GM12892 (cell line): ENCODE measurements at regions not wholly inside any gene's neighbourhood (a gene's known extent, or its start where the extent isn't known, plus 50 kb on each side); places are given as distances from the start of the nearest gene placed in this dataset.

Experiments
- POLR2A ChIP-seq: IDR thresholded peaks from 2 replicates; pipeline ENCODE4 v1.6.1; 2011; ENCODE audit warnings: low read depth, low read length, control low read depth
- TAF1 ChIP-seq: IDR thresholded peaks from 2 replicates; pipeline ENCODE4 v1.6.1; 2011; ENCODE audit warnings: low read depth, mild to moderate bottlenecking, control low read depth, low read length, borderline replicate concordance

DNA sequence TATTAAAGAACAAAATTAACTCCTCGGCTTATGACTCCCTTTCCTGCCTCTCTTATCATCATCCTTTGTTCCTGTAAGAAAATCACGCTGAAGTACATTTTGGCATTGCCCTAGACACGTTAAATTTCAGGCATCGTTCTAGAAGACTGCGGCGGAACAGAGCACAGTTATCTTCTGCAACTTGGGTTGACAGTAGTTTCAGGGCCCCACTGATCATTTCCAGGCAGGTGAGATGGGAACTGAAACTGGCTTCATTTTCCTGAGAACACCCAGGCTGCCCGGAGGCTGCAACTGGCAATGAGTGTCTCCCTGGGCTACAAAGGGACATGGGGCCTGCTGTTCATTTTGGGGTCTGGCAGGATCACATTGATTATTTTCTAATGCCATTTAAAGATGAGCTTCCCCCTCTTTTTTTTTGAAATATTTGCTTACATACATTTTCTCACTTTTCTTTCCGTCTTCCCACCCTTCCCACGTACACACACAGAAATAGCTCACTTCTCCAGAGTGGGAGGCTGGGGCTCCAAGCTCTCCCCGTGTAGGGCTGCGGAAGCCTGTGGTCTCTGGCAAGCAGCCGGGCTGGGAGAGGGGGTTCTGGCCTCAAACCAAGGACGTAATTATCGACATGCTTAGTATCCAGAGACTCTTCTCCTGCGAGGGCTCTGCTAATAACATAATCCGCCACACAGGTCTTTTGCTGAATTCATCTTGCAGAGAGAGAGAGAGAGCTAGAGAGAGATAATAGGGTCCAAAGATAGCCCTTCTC lies 267.4 kb downstream of the ABHD5 start:
- no peak for TF ChIP-seq POLR2A
- no peak for TF ChIP-seq TAF1
